ENCODE measurements at regions not wholly inside any gene's neighbourhood (a gene's known extent, or its start where the extent isn't known, plus 50 kb on each side); places are given as distances from the start of the nearest gene placed in this dataset.
"Not testable (repeated sequence)": the region's sequence is repeated elsewhere in the genome, so short reads cannot be mapped to it uniquely, and the experiment has no call there.

DNA sequence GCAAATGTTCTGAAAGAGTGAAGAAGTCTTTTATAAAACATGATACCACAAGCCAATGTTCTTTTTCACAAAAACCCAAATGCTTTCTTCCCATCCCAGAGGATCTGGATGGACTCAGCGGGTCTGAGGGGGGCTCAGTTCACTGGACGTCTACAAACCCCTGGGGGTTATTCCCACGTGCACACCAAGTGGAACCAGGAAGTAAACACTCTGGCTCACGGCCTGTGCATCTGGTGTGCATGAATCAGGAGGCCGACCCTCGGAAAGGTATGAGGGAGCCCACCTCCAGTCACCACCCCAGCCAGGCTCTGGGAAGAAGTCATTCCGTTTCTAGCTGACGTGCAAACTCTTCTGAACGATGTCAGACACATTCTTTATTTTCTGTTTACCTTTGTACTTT is 252.2 kb downstream of the DLL1 start:
- TF ChIP-seq POLR2A (IDR thresholded peaks at IDR 0.05; ENCODE audit: low read depth, low read length): no peak
- FAIRE-seq: no peak
- no peak for DNase-seq (ENCODE audit: insufficient read length, low spot score)

DNA sequence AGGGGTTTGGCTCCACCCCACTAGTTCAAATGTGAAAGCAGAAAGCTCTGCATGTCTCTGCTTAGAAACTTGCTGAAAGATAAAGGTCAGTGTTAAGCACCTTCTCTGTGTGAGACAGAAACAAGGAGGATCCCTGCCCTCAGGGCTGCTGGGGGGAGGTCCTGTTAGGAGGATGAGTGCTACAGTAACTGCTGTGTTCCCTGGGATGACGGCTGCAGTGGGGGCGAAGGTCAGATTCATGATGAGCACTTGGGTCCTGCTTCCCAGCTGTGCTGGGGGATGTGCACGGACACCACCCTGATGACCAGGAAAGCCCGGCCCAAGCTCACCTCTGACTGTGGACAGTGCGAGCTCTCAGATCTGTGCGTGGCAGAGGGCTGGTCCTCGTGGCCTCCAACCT is 252.6 kb downstream of the DLL1 start:
- DNase-seq (ENCODE audit: insufficient read length, low spot score): no peak
- no peak for TF ChIP-seq POLR2A (IDR thresholded peaks at IDR 0.05; ENCODE audit: low read depth, low read length)
- no peak for FAIRE-seq

DNA sequence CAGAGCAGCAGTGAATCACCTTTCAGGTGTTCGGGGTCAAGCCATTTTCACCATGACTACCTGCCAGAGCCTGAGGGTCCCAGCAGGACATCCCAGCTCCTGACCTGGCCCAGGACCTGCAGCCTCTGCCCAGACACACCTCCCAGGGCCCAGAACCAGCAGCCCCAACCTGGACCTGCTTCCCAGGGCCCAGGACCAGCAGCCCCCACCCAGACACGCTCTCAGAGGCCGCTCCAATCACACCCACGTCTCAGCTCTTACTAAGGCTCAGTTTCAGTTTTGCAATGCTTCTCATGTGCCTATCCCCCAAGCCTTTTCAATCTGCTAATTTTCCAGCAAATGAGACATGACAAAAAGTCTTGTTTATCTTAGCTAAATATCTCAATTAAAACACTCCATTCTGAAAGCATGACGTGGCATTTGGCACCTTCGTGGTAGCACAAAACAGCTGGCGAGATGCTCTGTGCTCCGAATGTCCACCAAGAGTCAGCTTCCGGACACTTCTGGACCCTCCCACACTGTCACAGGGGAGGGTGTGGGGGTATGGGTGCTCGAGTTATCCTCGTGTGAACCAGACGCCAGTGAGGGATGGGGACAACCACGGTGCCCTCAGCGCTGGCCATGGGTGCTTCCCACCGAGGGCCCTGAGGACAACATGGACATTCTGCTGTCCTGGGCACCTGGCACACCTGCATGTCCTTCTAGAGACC is 253.2 kb downstream of the DLL1 start:
- FAIRE-seq (no peak), DNase-seq (ENCODE audit: insufficient read length, low spot score) (no peak)
- no peak for TF ChIP-seq POLR2A (IDR thresholded peaks at IDR 0.05; ENCODE audit: low read depth, low read length)

DNA sequence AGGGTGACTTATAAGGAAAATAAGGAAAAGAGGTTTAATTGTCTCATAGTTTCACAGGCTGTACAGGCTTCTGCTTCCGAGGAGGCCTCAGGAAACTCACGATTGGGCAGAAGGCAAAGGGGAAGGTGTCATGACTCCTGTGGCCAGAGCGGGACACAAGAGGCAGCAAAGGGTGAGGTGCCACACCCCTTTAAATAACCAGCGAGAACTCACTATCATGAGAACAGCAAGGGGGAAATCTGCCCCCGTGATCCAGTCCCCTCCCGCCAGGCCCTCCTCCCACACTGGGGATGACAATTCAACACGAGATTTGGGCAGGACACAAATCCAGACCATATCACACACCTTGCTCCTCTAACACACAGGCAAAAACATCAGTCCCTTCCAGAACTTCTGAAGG is 254.0 kb downstream of the DLL1 start:
- DNase-seq (ENCODE audit: insufficient read length, low spot score) (no peak), FAIRE-seq (no peak)
- no peak for TF ChIP-seq POLR2A (IDR thresholded peaks at IDR 0.05; ENCODE audit: low read depth, low read length)

DNA sequence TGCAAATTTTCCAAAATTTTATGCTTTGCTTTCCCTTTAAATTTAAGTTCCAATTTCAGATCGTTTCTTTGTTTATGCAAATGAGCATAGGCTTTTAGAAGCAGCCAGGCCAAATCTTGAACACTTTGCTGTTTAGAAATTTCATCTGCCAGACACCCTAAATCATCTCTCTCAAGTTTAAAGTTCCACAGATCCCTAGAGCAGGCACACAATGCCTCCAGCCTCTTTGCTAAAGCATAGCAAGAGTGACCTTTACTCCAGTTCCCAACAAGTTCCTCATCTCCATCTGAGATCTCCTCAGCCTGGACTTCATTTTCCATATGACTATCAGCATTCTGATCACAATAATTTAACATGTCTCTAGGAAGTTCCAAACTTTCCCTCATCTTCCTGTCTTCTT is 254.5 kb downstream of the DLL1 start:
- not testable (repeated sequence) for FAIRE-seq

GRCh38 chr6:170035901-170036304 is 255.0 kb downstream of the DLL1 start:
- no peak for DNase-seq (ENCODE audit: insufficient read length, low spot score)
- no peak for FAIRE-seq
- TF ChIP-seq POLR2A (IDR thresholded peaks at IDR 0.05; ENCODE audit: low read depth, low read length): no peak

More for the DNA sequence above, 254.5 kb downstream of the DLL1 start:
- DNase-seq (ENCODE audit: insufficient read length, low spot score): not testable (repeated sequence)

DNA sequence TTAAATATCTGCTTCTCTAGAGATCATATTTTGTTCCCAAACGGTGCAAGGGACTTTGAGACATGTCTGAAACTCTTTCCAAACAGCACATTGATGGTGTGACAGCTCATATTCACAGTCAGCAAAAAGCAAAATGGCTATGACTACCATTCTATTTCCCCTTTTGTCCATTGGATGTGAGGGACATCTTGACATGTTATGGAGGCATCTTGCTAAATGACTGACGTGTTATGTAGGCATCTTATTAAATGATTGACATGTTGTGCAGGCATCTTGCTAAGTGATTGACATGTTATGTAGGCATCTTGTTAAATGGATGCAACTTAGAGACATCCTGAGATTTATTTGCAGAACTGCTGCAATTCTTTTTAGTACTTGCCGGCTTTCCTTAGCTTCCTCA is 255.8 kb downstream of the DLL1 start:
- FAIRE-seq (no peak), DNase-seq (ENCODE audit: insufficient read length, low spot score) (no peak)
- no peak for TF ChIP-seq POLR2A (IDR thresholded peaks at IDR 0.05; ENCODE audit: low read depth, low read length)

DNA sequence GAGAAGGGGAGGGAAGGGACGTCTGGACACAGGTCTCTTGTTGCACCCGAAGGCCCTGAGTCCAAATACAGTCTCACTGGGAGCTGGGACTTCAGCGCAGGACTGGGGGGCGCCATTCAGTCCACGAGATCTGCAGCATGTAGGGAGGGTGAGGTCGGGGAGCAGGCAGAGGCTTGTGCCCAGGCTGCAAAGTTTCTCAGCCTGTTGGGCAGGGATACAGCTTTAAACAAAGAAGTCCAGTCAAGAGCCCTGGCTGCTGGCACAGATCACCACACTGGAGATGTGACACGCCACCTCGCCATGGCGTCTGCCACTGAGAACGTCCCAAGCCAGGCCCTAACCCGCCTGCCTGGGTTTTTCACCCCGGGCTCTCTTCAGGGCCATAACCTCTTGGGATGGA is 256.6 kb downstream of the DLL1 start:
- no peak for TF ChIP-seq POLR2A (IDR thresholded peaks at IDR 0.05; ENCODE audit: low read depth, low read length)
- DNase-seq (ENCODE audit: insufficient read length, low spot score) (no peak), FAIRE-seq (no peak)

DNA sequence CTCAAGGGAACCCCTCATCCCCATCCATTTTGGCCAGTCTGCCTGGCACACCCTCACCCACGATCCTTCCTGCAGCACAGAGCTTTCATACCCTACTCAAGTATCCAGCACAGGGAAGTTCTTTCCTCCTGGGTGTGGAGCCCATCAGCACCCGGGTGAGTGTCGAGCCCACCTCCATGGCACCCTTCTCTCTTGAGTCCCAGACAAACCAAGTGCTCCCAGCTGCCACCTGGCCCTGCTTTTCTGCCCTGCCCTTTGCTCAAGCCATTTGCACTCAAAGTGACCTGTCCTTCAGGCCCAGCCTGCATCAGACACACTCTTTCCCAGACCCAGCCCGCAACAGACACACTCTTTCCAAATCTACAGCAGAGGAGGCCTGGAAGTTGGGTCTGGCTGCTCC is 257.2 kb downstream of the DLL1 start:
- FAIRE-seq: no peak
- TF ChIP-seq POLR2A (IDR thresholded peaks at IDR 0.05; ENCODE audit: low read depth, low read length): no peak
- no peak for DNase-seq (ENCODE audit: insufficient read length, low spot score)

DNA sequence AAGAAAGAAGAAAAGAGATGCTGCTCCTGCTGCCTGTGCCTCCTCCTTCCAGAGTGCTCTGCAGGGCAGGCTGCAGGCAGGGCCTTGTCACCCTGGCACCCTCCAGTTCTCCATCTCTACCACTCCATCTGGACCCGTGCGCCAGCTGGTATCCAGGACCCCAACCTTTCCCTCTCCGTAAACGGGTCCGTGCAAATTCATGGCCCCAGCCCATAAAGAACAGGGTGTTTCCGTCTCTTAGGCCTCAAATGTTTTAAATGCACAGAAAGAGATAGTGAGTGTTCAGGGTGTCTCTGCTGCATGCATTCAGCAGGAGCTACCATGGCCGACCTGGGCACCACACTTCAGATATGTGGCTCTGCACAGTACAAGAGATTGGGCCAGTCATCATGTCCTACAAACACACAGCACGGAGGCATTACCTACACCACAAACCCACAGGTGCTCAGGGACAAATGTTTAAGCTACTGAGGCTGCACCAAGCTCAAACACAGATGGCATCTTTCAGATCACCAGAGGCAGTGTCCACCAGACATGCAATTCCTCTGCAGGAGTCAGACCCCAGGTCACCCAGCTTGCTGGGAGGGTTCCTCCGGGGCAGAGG is 258.1 kb downstream of the DLL1 start:
- FAIRE-seq: no peak
- no peak for DNase-seq (ENCODE audit: insufficient read length, low spot score)
- no peak for TF ChIP-seq POLR2A (IDR thresholded peaks at IDR 0.05; ENCODE audit: low read depth, low read length)

DNA sequence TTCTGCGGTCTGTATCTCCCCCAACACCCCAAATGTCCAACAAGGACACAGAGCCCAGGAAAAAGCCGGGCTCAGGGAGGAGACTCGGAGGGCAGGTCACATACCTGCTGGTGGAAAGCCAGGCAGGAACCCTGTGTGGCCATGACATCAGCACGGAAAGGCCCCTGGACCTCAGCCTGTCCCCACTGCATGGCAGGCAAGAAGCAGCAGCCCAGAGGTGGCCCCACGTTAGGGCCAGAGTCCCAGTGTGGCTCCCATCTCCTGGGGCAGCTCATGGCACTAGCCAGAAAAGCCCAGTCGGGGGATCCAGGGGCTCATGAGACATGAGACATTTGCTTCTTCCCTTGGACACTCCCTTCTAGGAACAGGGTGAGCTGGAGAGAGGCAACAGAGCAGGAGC is 258.7 kb downstream of the DLL1 start:
- no peak for DNase-seq (ENCODE audit: insufficient read length, low spot score)
- no peak for FAIRE-seq
- no peak for TF ChIP-seq POLR2A (IDR thresholded peaks at IDR 0.05; ENCODE audit: low read depth, low read length)

DNA sequence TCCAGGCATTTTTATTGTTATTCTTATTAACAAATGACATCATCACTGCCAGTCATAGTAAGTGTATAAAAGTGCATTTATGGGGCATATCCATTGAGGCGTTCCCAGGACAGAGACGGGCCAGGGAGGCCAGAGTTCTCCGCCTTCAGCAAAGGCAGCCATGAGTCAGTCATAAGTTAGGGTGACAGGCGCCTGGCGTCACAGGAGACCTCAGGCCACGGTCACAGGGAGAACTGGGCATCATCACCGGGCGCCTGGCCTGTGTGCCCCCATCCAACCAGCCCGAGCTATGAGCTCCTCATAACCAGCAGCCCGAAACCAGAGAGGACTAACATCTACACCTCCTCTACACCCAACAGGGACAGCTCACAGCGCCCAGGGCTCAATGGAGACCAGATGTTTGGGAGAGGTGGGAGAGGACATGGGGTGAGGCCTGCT is 259.2 kb downstream of the DLL1 start:
- TF ChIP-seq POLR2A (IDR thresholded peaks at IDR 0.05; ENCODE audit: low read depth, low read length): no peak
- FAIRE-seq: no peak
- no peak for DNase-seq (ENCODE audit: insufficient read length, low spot score)

GRCh38 chr6:170030821-170031471 is 259.9 kb downstream of the DLL1 start:
- DNase-seq (ENCODE audit: insufficient read length, low spot score) (no peak), FAIRE-seq (no peak)
- no peak for TF ChIP-seq POLR2A (IDR thresholded peaks at IDR 0.05; ENCODE audit: low read depth, low read length)

DNA sequence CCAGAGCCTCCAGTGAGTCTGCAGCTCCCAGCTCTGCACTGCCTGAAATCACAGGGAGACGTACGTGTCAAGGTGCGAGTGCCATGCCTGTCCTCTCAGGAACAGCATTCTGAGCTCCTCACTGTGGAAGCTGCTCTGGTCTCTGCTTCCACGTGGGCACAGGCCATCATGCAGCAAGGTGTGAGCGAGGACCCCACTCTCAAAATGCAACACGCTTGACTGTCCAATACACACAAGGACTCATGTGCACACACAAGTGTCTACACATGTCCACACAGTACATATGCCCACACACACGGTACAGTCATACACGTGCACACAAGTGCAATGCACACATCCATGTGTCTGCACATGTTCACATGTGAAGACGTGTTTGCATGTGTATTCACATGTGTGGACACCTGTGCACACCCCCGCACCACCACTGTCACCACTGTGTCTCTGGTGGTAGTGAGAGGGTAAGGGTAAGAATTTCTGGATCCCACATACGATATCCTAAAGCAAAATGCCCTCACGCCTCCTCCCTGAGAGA is 260.5 kb downstream of the DLL1 start:
- DNase-seq (ENCODE audit: insufficient read length, low spot score) (no peak), FAIRE-seq (no peak)
- no peak for TF ChIP-seq POLR2A (IDR thresholded peaks at IDR 0.05; ENCODE audit: low read depth, low read length)
